ENCODE measurements at regions not wholly inside any gene's neighbourhood (a gene's known extent, or its start where the extent isn't known, plus 50 kb on each side); places are given as distances from the start of the nearest gene placed in this dataset.

DNA sequence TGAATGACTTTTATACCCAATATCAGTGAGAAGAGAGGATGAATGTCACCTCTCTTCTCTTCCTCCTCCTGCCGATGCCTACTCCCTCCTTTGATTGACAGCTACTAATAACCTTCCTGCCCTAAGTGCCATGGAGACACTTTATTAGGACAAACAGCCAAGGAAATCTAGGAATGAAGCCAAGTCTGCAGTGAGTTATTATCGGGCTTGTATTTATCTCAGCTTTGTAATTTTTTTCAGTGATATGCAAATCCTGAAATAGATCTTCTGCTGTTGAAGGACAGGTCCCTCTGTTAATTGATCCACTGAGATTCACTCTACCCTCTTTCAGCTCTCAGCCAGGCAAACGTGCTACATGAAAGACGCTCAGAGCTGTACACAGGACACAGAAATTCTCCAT, 686.7 kb downstream of the TMEM182 start:
- TF ChIP-seq, protein P1, sequence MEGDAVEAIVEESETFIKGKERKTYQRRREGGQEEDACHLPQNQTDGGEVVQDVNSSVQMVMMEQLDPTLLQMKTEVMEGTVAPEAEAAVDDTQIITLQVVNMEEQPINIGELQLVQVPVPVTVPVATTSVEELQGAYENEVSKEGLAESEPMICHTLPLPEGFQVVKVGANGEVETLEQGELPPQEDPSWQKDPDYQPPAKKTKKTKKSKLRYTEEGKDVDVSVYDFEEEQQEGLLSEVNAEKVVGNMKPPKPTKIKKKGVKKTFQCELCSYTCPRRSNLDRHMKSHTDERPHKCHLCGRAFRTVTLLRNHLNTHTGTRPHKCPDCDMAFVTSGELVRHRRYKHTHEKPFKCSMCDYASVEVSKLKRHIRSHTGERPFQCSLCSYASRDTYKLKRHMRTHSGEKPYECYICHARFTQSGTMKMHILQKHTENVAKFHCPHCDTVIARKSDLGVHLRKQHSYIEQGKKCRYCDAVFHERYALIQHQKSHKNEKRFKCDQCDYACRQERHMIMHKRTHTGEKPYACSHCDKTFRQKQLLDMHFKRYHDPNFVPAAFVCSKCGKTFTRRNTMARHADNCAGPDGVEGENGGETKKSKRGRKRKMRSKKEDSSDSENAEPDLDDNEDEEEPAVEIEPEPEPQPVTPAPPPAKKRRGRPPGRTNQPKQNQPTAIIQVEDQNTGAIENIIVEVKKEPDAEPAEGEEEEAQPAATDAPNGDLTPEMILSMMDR (IDR thresholded peaks at IDR 0.05; ENCODE audit: insufficient read depth, low read depth, low read length): no peak
- no peak for TF ChIP-seq EZH2 (IDR thresholded peaks at IDR 0.05; ENCODE audit: insufficient read depth, low read length)

Data from astrocyte (in vitro differentiated cells and primary cell).